T-helper 9 cell (primary cell): ENCODE measurements at regions not wholly inside any gene's neighbourhood (a gene's known extent, or its start where the extent isn't known, plus 50 kb on each side); places are given as distances from the start of the nearest gene placed in this dataset.
"Not testable (repeated sequence)": the region's sequence is repeated elsewhere in the genome, so short reads cannot be mapped to it uniquely, and the experiment has no call there.

Experiments
- DNase-seq: peaks from one replicate; pipeline ENCODE4 v3.0.0-alpha.2; 2020

- no peak for DNase-seq
Observed at GRCh38 chr3:106946866-106947265, 430.4 kb upstream of the CCDC54 start.

DNA sequence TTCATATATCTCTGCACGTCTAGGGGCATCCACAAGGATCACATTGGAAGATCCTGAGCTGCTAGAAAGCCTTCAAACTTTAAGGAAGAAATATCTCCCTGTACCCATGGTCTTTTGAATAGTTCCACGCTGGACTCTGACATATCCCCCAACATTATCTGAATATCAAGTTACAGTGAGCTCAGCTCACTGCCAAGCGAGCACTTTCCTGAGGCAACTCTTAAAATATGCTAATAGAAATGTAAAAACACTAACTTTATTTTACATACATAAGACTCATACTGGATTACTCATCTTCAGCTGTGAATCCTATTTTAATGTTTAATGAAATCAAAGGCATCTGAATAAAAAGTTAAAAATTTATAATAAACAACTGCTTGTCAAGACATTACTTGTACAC, 420.2 kb upstream of the CCDC54 start:
- DNase-seq, result no peak

DNA sequence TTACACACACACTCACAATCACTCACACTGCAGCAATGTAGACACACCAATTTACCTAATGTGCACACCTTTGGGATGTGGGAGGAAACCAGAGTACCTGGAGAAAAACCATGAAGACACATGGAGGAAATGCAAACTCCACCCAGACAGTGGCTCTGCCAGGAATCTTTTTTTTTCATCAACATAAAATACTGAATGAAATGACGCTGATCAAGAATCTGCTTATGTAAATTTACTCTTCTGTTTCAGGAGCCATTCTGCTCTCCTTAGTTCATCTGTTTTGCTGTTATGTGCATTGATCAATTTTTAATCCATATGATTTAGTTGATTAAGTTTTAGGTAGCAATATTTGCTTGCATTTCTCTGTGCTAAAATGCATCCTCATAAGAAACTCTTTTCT, 414.2 kb upstream of the CCDC54 start:
- DNase-seq, result no peak

GRCh38 chr3:106963442-106963841, 413.8 kb upstream of the CCDC54 start:
- no peak for DNase-seq

DNA sequence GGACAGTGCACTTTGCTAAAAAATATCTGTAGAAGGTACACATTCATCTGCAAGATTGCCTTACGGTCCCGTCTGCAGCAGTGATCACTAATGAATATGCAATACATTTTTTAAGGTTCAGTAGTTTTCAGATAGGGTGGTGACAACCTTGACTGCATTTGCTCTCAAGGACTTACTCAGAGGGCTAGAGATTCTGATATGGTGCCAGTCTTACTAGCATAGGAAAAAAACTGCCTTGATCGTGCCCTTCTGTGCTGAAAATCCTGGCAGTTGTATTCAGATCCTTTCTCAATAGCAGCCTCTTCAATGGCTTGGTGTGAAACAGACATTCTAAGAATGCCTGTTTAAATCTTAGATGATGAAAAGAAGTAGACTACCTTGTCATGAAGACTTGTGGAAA, 411.9 kb upstream of the CCDC54 start:
- DNase-seq, result no peak

- no peak for DNase-seq
Observed at GRCh38 chr3:106969596-106969995, 407.6 kb upstream of the CCDC54 start.

DNA sequence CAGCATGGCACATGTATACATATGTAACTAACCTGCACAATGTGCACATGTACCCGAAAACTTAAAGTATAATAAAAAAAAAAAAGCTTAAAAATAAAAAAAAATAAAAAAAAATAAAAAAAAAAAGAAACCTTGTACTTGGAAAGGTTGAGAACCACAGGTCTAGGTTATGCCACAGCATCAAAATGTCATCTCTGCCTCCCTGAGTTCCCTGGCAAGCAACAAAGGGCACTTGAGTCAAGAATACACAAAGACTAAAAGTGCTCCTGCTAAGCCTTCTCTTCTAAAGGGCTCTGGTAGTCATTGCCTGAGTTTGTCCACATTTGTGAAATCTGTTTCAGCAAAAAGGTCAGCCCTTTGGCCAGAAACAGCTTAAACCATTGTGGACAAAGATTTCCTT, 395.8 kb upstream of the CCDC54 start:
- DNase-seq, result no peak

GRCh38 chr3:106985721-106986120, 391.5 kb upstream of the CCDC54 start:
- no peak for DNase-seq

DNA sequence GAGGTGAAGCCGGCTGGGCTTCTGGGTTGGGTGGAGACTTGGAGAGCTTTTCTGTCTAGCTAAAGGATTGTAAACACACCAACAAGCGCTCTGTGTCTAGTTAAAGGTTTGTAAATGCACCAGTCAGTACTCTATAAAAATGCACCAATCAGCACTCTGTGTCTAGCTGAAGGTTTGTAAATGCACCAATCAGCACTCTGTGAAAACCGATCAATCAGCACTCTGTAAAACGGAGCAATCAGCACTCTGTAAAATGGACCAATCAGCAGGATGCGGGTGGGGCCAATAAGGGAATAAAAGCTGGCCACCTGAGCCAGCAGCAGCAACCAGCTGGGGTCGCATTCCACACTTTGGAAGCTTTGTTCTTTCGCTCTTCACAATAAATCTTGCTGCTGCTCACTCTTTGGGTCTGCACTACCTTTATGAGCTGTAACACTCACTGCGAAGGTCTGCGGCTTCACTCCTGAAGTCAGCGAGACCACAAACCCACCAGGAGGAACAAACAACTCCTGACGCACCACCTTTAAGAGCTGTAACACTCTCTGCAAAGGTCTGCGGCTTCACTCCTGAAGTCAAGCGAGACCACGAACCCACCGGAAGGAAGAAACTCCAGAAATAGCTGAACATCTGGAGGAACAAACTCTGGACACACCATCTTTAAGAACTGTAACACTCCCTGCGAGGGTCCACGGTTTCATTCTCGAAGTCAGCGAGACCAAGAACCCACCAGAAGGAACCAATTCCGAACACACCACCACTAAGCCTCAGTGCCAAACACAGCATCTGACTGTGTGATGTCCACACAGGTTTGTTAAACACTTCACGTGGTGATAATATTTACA, 378.2 kb upstream of the CCDC54 start:
- not testable (repeated sequence) for DNase-seq

- no peak for DNase-seq
Observed at GRCh38 chr3:107001635-107002034, 375.6 kb upstream of the CCDC54 start.

- DNase-seq, result not testable (repeated sequence)
Observed at GRCh38 chr3:107005352-107005751, 371.9 kb upstream of the CCDC54 start.

- DNase-seq, result no peak
Observed at GRCh38 chr3:107008213-107008612, 369.0 kb upstream of the CCDC54 start.

- no peak for DNase-seq
Observed at GRCh38 chr3:107013641-107014040, 363.6 kb upstream of the CCDC54 start.

DNA sequence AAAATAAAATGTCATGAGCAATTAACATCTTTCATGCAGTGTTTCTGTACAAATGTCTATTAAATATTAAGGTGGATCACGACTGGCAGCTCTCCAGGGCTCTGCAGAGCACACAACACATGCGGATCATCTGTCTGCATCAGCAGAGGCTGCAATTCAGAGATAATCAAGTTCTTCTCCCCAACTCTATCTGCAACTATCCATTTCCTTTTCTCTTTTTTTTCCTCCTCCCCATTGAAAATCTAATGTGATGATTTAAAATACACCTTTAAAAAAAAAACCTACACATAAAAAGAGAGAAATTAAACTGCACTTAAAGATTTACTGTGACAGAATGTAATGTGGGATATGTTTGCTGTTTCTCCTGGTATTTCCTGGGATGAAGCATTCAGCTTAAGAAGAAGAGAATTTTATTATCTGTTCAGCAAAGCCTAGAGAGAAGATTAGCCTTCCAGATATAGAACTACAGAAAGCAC, 352.6 kb upstream of the CCDC54 start:
- no peak for DNase-seq

DNA sequence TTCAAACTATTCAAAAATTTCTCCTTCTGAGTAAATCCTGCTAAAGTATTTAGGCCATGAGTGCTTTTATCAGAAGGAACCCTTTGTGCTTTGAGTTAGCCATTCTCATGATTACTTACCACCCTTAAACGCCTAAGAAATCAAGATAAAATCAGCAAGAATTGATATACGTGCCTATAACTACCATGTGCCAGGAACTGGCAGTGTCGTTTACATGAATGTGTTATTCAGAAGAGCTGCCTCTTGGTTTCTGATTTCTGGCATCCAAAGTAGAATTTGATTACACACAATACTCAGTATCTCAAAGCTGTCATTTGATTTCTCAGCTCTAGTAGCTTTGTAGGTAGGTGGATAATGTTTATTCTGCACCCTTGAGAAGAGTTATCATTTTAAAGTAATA, 351.3 kb upstream of the CCDC54 start:
- no peak for DNase-seq

DNA sequence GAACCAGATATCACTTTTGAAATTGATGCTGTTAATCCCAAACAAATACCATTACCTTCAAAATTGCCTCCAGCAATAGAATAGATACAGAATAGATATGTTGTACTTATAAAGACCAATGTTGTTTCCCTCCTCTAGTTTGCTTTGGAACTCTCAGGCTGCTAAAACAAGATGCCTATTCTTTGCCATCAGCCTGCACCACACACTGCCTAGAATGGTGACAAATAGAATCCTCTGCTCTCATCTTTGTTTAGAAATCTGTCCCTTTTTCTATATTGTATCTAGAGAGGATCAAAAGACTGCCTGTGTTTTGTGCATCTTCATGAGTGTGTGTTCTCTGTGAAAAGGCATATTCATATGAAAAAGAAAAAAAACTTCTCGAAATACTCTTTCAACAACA, 349.2 kb upstream of the CCDC54 start:
- DNase-seq, result no peak

DNA sequence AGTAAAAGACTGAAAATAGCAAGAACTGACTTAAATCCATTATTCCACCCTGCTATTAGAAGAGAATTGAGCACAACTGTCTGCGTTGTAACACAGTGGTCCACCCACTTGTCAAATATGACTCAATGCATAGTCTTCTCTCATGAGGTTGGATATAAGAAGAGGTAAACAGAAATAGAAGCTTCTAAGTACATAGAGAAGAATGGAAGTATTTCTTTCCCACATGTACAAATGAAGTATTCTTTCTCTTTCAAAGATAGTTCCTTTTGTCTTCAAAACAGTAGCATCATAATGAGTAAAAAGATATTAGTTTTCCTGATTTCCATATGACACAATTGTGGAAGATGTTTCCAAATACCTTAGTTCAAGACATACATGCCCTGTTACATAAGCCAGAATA, 348.6 kb upstream of the CCDC54 start:
- DNase-seq, result no peak

DNA sequence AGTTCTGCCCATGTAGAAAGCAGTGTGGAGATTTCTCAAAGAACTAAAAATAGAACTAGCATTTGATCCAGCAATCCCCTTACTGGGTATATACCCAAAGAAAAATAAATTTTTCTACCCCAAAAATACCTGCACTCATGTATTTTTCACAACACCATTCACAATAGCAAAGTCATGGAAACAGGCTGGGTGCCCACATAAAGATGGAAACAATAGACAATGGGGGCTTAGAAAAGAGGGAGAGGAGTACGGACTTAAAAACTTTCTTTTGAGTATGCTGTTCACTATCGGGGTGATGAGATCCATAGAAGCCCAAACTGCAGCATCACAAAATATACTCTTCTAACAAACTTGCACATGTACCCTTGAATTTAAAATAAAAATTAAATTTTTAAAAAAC, 345.1 kb upstream of the CCDC54 start:
- DNase-seq, result no peak

DNA sequence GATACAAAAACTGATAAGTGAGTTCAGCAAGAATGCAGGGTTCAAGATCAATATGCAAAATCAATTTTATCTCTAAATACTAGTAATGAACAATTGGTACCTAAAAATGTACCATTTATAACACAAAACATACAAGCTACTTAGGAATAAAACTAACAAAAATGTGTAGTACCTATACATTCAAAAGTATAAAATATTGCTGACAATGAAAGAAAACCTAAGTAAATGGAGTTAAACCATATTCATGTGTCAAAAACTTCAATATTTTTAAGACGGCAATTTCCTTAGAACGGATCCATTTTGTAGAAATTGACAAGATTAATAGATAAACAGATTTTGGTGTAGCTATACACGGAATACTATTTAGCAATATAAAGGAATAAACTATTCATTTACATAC, 343.1 kb upstream of the CCDC54 start:
- no peak for DNase-seq

DNA sequence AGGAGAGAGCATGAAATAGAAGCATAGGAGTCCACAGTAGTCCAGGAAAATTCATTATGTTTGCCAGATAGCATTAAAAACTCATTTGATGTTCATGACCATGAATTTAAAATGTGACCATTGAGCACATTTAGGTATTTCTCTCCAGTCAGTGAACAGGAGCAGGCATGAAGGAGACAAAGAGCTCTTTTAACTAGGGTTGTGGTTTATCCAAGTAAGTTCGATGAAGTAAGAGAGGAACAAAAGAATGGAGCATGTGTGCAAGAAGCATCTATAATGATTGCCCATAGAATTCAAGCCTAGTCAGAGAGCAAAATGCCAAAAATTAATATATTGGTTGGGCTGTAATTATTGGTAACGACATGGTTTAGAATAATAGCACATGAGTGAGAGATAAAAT, 342.1 kb upstream of the CCDC54 start:
- DNase-seq, result no peak

- no peak for DNase-seq
Observed at GRCh38 chr3:107044677-107045076, 332.6 kb upstream of the CCDC54 start.

GRCh38 chr3:107045791-107046190, 331.4 kb upstream of the CCDC54 start:
- no peak for DNase-seq

GRCh38 chr3:107055181-107055942, 321.9 kb upstream of the CCDC54 start:
- DNase-seq, result no peak

GRCh38 chr3:107061466-107061865, 315.8 kb upstream of the CCDC54 start:
- no peak for DNase-seq
